WTC11 (cell line): ENCODE measurements at regions not wholly inside any gene's neighbourhood (a gene's known extent, or its start where the extent isn't known, plus 50 kb on each side); places are given as distances from the start of the nearest gene placed in this dataset.

ENCODE experiments used
- ATAC-seq: fragments of 200-7000 bp; cut with Tn5 transposase; 2 replicates; pipeline ENCODE4 v1.10.0; 2021; ENCODE audit warnings: mild to moderate bottlenecking, moderate library complexity
- CTCF ChIA-PET: fragments of 300-600 bp; sonication (Branson Sonifier 250); formaldehyde crosslinking; loops from one replicate; lab custom pipeline; 2021; ENCODE audit warnings: antibody characterized with exemption; lab: Charles Lee
- POLR2A ChIA-PET: fragments of 350-600 bp; sonication (Branson Sonifier 250); formaldehyde crosslinking; loops from one replicate; lab custom pipeline; 2021; ENCODE audit warnings: antibody characterized with exemption; lab: Charles Lee
- DNase-seq: peaks from one replicate; pipeline ENCODE4 v3.0.0; 2021; ENCODE audit warnings: low spot score
- H3K27ac Mint-ChIP-seq: 2 replicates; pipeline ENCODE4 v1.8.0; 2021; ENCODE audit warnings: mixed read lengths
- H3K27me3 Mint-ChIP-seq: 2 replicates; pipeline ENCODE4 v1.8.0; 2021; ENCODE audit warnings: low read depth, mild to moderate bottlenecking, moderate library complexity, mixed read lengths
- H3K36me3 Mint-ChIP-seq: 2 replicates; pipeline ENCODE4 v1.8.0; 2021; ENCODE audit warnings: mixed read lengths
- H3K4me1 Mint-ChIP-seq: 2 replicates; pipeline ENCODE4 v1.8.0; 2022; ENCODE audit warnings: mixed read lengths
- H3K4me3 Mint-ChIP-seq: 2 replicates; pipeline ENCODE4 v1.8.0; 2021; ENCODE audit warnings: mild to moderate bottlenecking, moderate library complexity, mixed read lengths
- H3K9me3 Mint-ChIP-seq: 2 replicates; pipeline ENCODE4 v1.8.0; 2021; ENCODE audit warnings: mixed read lengths
- CREB1 ChIP-seq: sonication (generic); formaldehyde crosslinking; IDR thresholded peaks from 2 replicates; pipeline ENCODE4 v1.8.0; 2023; ENCODE audit warnings: mild to moderate bottlenecking, missing genetic modification reagents
- E2F1 ChIP-seq: sonication (generic); formaldehyde crosslinking; IDR thresholded peaks from 2 replicates; pipeline ENCODE4 v1.8.0; 2022; ENCODE audit warnings: mild to moderate bottlenecking, missing genetic modification reagents
- ESRRA ChIP-seq: sonication (generic); formaldehyde crosslinking; IDR thresholded peaks from 2 replicates; pipeline ENCODE4 v1.8.1; 2022; ENCODE audit warnings: mild to moderate bottlenecking, missing genetic modification reagents, borderline replicate concordance
- ETV6 ChIP-seq: sonication (generic); formaldehyde crosslinking; IDR thresholded peaks from 2 replicates; pipeline ENCODE4 v1.8.1; 2022; ENCODE audit warnings: mild to moderate bottlenecking, missing genetic modification reagents
- FOXP1 ChIP-seq: sonication (generic); formaldehyde crosslinking; IDR thresholded peaks from 2 replicates; pipeline ENCODE4 v1.8.0; 2022; ENCODE audit warnings: missing genetic modification reagents, mild to moderate bottlenecking, moderate library complexity, borderline replicate concordance
- IRF1 ChIP-seq: sonication (generic); formaldehyde crosslinking; IDR thresholded peaks from 2 replicates; pipeline ENCODE4 v1.8.0; 2023; ENCODE audit warnings: missing genetic modification reagents
- JAZF1 ChIP-seq: fragments of 250-450 bp; sonication (Bioruptor Pico); IDR thresholded peaks from 2 replicates; pipeline ENCODE4 v1.9.0; 2021; ENCODE audit warnings: moderate library complexity, mild to moderate bottlenecking, inconsistent platforms
- MYBL2 ChIP-seq: sonication (generic); formaldehyde crosslinking; IDR thresholded peaks from 2 replicates; pipeline ENCODE4 v1.8.1; 2023; ENCODE audit warnings: mild to moderate bottlenecking, moderate library complexity, missing genetic modification reagents
- NFATC4 ChIP-seq: fragments of 250-450 bp; sonication (Bioruptor Pico); IDR thresholded peaks from 2 replicates; pipeline ENCODE4 v1.9.0; 2021; ENCODE audit warnings: mild to moderate bottlenecking
- NR1H2 ChIP-seq: sonication (generic); formaldehyde crosslinking; IDR thresholded peaks from 2 replicates; pipeline ENCODE4 v1.9.0; 2021; ENCODE audit warnings: mild to moderate bottlenecking, moderate library complexity, missing genetic modification reagents
- SMAD3 ChIP-seq: sonication (generic); formaldehyde crosslinking; IDR thresholded peaks from 2 replicates; pipeline ENCODE4 v1.8.0; 2022; ENCODE audit warnings: missing genetic modification reagents, mild to moderate bottlenecking, borderline replicate concordance
- TP53 ChIP-seq: sonication (generic); formaldehyde crosslinking; IDR thresholded peaks from 2 replicates; pipeline ENCODE4 v1.8.1; 2023; ENCODE audit warnings: mild to moderate bottlenecking, missing genetic modification reagents
- ZBTB21 ChIP-seq: sonication (generic); formaldehyde crosslinking; IDR thresholded peaks from 2 replicates; pipeline ENCODE4 v1.8.1; 2023; ENCODE audit warnings: mild to moderate bottlenecking, missing genetic modification reagents, borderline replicate concordance
- ZBTB43 ChIP-seq: sonication (generic); formaldehyde crosslinking; IDR thresholded peaks from 2 replicates; pipeline ENCODE4 v1.8.1; 2023; ENCODE audit warnings: mild to moderate bottlenecking, missing genetic modification reagents
- ZNF138 ChIP-seq: sonication (generic); formaldehyde crosslinking; conservative IDR thresholded peaks from 2 replicates; pipeline ENCODE4 v1.8.1; 2022; ENCODE audit warnings: mild to moderate bottlenecking, moderate library complexity, missing genetic modification reagents
- ZNF263 ChIP-seq: sonication (generic); formaldehyde crosslinking; IDR thresholded peaks from 2 replicates; pipeline ENCODE4 v1.8.1; 2022; ENCODE audit warnings: low read depth, mild to moderate bottlenecking, moderate library complexity, missing genetic modification reagents
- ZNF281 ChIP-seq: sonication (generic); formaldehyde crosslinking; IDR thresholded peaks from 2 replicates; pipeline ENCODE4 v1.8.0; 2023; ENCODE audit warnings: mild to moderate bottlenecking, missing genetic modification reagents
- ZSCAN18 ChIP-seq: fragments of 250-450 bp; sonication (Bioruptor Pico); IDR thresholded peaks from 2 replicates; pipeline ENCODE4 v2.1.2; 2022; ENCODE audit warnings: mild to moderate bottlenecking, moderate library complexity
- TF ChIP-seq, protein P1 (sequence below): sonication (generic); formaldehyde crosslinking; IDR thresholded peaks from 2 replicates; pipeline ENCODE4 v1.8.1; 2023; ENCODE audit warnings: mild to moderate bottlenecking, missing genetic modification reagents
- TF ChIP-seq, protein P2 (sequence below): sonication (generic); formaldehyde crosslinking; IDR thresholded peaks from 2 replicates; pipeline ENCODE4 v1.8.1; 2022; ENCODE audit warnings: mild to moderate bottlenecking, moderate library complexity, missing genetic modification reagents
- TF ChIP-seq, protein P3 (sequence below): sonication (generic); formaldehyde crosslinking; IDR thresholded peaks from 2 replicates; pipeline ENCODE4 v1.8.1; 2022; ENCODE audit warnings: low read depth, mild to moderate bottlenecking, moderate library complexity, missing genetic modification reagents, borderline replicate concordance
- TF ChIP-seq, protein P4 (sequence below): fragments of 250-450 bp; sonication (Bioruptor Pico); IDR thresholded peaks from 2 replicates; pipeline ENCODE4 v1.8.0; 2021; ENCODE audit warnings: mild to moderate bottlenecking

DNA sequence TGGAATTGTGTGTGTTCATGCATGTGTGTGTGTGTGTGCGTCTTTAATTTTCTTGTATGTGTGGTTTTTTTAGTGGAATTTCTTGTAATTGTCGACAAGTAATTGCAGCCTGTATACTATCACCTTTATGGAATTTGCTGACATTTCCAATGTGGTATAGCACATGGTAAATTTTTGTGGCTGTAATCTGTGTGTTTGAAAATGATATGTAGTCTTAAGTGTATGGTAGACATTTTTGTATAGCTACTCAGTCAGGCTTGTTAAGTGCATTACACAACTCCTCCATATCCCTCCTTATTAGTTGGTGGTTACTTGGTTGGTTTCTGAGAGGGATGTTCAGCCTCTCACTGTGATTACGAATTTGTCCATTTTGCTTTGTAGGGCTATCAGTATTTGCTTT is 384.5 kb upstream of the HSF2 start (continued):
- TF ChIP-seq ZBTB43 (CRISPR knock-in tag) (no peak), ZNF263 (CRISPR knock-in tag) (no peak), MYBL2 (CRISPR knock-in tag) (no peak), TP53 (CRISPR knock-in tag) (no peak)

- Mint-ChIP-seq H3K27me3 (no peaks in the 10 kb centered on the region; the same call in 1 of the 2 replicates), H3K27ac (no peak overlapping the region), H3K9me3 (0 out of 2 replicates have a peak, but pooled peaks cover 1% of the 10 kb centered on the region), H3K36me3 (no peaks in the 10 kb centered on the region), H3K4me1 (peaks cover 7% of the 10 kb centered on the region), H3K4me3 (no peak overlapping the region)
- DNase-seq: no peak
- ChIA-PET POLR2A (no interaction called here), CTCF (no interaction called here)
- TF ChIP-seq, protein P1, sequence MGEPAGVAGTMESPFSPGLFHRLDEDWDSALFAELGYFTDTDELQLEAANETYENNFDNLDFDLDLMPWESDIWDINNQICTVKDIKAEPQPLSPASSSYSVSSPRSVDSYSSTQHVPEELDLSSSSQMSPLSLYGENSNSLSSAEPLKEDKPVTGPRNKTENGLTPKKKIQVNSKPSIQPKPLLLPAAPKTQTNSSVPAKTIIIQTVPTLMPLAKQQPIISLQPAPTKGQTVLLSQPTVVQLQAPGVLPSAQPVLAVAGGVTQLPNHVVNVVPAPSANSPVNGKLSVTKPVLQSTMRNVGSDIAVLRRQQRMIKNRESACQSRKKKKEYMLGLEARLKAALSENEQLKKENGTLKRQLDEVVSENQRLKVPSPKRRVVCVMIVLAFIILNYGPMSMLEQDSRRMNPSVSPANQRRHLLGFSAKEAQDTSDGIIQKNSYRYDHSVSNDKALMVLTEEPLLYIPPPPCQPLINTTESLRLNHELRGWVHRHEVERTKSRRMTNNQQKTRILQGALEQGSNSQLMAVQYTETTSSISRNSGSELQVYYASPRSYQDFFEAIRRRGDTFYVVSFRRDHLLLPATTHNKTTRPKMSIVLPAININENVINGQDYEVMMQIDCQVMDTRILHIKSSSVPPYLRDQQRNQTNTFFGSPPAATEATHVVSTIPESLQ (CRISPR knock-in tag): no peak
- no peak for TF ChIP-seq NFATC4
- no peak for TF ChIP-seq SMAD3 (CRISPR knock-in tag)
- TF ChIP-seq NR1H2 (CRISPR knock-in tag): no peak
- no peak for TF ChIP-seq ETV6
- TF ChIP-seq, protein P2, sequence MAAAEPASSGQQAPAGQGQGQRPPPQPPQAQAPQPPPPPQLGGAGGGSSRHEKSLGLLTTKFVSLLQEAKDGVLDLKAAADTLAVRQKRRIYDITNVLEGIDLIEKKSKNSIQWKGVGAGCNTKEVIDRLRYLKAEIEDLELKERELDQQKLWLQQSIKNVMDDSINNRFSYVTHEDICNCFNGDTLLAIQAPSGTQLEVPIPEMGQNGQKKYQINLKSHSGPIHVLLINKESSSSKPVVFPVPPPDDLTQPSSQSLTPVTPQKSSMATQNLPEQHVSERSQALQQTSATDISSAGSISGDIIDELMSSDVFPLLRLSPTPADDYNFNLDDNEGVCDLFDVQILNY (CRISPR knock-in tag): no peak
- no peak for TF ChIP-seq ZNF138 (CRISPR knock-in tag)
- TF ChIP-seq, protein P3, sequence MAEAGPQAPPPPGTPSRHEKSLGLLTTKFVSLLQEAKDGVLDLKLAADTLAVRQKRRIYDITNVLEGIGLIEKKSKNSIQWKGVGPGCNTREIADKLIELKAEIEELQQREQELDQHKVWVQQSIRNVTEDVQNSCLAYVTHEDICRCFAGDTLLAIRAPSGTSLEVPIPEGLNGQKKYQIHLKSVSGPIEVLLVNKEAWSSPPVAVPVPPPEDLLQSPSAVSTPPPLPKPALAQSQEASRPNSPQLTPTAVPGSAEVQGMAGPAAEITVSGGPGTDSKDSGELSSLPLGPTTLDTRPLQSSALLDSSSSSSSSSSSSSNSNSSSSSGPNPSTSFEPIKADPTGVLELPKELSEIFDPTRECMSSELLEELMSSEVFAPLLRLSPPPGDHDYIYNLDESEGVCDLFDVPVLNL (CRISPR knock-in tag): no peak
- no peak for TF ChIP-seq ZNF281 (CRISPR knock-in tag)
- no peak for TF ChIP-seq ESRRA
- TF ChIP-seq ZSCAN18 (CRISPR knock-in tag): no peak
- TF ChIP-seq E2F1: no peak
- TF ChIP-seq JAZF1 (CRISPR knock-in tag): no peak
- no peak for TF ChIP-seq CREB1 (CRISPR knock-in tag)
- no peak for TF ChIP-seq FOXP1 (CRISPR knock-in tag)
- TF ChIP-seq, protein P4, sequence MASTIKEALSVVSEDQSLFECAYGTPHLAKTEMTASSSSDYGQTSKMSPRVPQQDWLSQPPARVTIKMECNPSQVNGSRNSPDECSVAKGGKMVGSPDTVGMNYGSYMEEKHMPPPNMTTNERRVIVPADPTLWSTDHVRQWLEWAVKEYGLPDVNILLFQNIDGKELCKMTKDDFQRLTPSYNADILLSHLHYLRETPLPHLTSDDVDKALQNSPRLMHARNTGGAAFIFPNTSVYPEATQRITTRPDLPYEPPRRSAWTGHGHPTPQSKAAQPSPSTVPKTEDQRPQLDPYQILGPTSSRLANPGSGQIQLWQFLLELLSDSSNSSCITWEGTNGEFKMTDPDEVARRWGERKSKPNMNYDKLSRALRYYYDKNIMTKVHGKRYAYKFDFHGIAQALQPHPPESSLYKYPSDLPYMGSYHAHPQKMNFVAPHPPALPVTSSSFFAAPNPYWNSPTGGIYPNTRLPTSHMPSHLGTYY (CRISPR knock-in tag): no peak
- TF ChIP-seq ZBTB21 (CRISPR knock-in tag): no peak
- TF ChIP-seq IRF1 (CRISPR knock-in tag): no peak
- ATAC-seq: no peak
Measured at GRCh38 chr6:122020588-122021264, 378.7 kb upstream of the HSF2 start.
